BJ (cell line): ENCODE measurements at regions not wholly inside any gene's neighbourhood (a gene's known extent, or its start where the extent isn't known, plus 50 kb on each side); places are given as distances from the start of the nearest gene placed in this dataset.

Experiments
- CTCF ChIA-PET: fragments of 350-600 bp; formaldehyde crosslinking; extraction: SDS; loops from one replicate; lab custom pipeline; 2021; ENCODE audit warnings: antibody characterized with exemption, inconsistent platforms; lab: Yijun Ruan, JAX
- POLR2A ChIA-PET: fragments of 300-600 bp; sonication (Branson Sonifier 250); formaldehyde crosslinking; extraction: SDS; loops from one replicate; lab custom pipeline; 2021; ENCODE audit warnings: antibody characterized with exemption; lab: Charles Lee
- DNase-seq: peaks from one replicate; pipeline ENCODE4 v3.0.0-alpha.2; 2011; ENCODE audit warnings: low read depth
- H3K27me3 ChIP-seq: 2 replicates; pipeline ENCODE4 v1.6.0; 2011; ENCODE audit warnings: low read length; ENCODE audit not compliant: control insufficient read depth, insufficient read depth
- H3K36me3 ChIP-seq: 2 replicates; pipeline ENCODE4 v1.5.1; 2011; ENCODE audit warnings: low read length; ENCODE audit not compliant: control insufficient read depth, insufficient read depth
- H3K4me3 ChIP-seq: 2 replicates; pipeline ENCODE4 v1.5.1; 2011; ENCODE audit warnings: low read depth, mild to moderate bottlenecking, control low read depth, low read length
- CTCF ChIP-seq: IDR thresholded peaks from 2 replicates; pipeline ENCODE4 v1.5.1; 2011; ENCODE audit warnings: low read depth, mild to moderate bottlenecking, control low read depth, inconsistent platforms, low read length, moderate library complexity; ENCODE audit not compliant: insufficient read depth

DNA sequence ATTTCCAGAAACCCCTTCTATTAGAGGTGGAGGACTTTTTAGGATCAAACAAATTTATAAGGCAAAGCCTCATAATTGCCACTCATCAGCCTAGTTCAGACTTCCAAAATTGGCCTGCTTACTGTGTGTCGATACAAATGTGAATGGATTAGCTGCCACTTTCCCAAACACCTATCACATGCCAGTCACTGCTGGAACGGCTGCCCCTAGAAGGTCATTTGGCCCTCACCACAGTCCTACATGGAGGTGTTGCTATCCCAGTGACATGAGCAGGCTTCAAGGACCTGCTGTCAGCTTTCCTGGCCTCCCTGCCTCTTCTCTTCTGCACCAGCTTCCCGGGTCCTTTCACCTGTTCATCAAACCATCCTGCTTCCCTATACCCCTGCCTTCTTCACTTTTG, 279.2 kb upstream of the SKOR2 start:
- H3K4me3 ChIP-seq: no peak overlapping the region
- no peaks in the 10 kb centered on the region for H3K27me3 ChIP-seq
- H3K36me3 ChIP-seq: no peaks in the 10 kb centered on the region
- DNase-seq: no peak
- ChIA-PET POLR2A (no interaction called here), CTCF (no interaction called here)
- TF ChIP-seq CTCF: no peak

DNA sequence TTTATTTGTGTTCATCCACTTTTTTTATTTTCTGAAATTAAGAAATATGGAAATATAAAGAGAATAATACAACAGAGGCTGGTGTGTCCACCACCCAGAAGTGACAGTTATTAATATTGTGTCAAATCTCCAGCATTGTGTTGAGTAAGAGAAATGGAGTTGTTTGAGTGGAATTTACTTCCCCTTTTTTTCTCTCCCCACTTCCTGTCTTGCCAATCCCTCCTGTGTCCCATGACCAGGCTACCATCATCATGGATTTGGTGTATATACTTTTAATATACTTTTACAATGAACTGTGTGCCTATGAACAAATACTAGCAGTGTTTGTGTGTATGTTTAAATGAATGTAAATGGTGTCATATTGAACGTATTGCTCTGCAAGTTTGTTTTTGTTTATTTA, 276.9 kb upstream of the SKOR2 start:
- POLR2A ChIA-PET: no interaction called here
- Histone ChIP-seq H3K4me3 (no peak overlapping the region), H3K36me3 (no peaks in the 10 kb centered on the region), H3K27me3 (no peaks in the 10 kb centered on the region)
- no peak for DNase-seq
- TF ChIP-seq CTCF: no peak
- CTCF ChIA-PET: no interaction called here

DNA sequence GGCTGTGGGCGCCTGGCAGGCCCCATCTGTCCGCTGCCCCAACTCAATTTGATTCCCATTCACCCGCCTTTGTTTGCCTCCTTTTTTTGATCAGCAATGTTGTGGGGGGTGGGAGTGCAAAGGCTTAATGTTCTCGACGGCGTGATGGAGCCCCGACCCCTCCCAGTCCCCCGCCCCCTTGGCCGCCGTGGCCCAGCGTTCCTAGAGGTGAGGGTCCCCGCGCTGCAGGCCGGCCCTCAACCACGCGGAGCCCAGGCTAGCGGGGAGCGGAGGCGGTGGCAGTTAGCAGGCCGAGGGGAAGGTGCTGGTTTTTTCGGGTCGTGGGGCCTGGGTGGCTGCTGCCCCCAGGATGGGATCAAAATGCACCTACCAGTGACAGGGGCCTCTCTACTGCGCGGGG, 274.7 kb upstream of the SKOR2 start:
- no peak for TF ChIP-seq CTCF
- Histone ChIP-seq H3K27me3 (no peaks in the 10 kb centered on the region), H3K4me3 (no peak overlapping the region), H3K36me3 (no peaks in the 10 kb centered on the region)
- no peak for DNase-seq
- CTCF ChIA-PET: no interaction called here
- POLR2A ChIA-PET: no interaction called here

- POLR2A ChIA-PET: no interaction called here
- no peak for TF ChIP-seq CTCF
- Histone ChIP-seq H3K27me3 (no peaks in the 10 kb centered on the region), H3K36me3 (no peaks in the 10 kb centered on the region), H3K4me3 (no peak overlapping the region)
- DNase-seq: no peak
- CTCF ChIA-PET: no interaction called here
These were observed 270.9 kb upstream of the SKOR2 start for GRCh38 chr18:47522359-47522758.

DNA sequence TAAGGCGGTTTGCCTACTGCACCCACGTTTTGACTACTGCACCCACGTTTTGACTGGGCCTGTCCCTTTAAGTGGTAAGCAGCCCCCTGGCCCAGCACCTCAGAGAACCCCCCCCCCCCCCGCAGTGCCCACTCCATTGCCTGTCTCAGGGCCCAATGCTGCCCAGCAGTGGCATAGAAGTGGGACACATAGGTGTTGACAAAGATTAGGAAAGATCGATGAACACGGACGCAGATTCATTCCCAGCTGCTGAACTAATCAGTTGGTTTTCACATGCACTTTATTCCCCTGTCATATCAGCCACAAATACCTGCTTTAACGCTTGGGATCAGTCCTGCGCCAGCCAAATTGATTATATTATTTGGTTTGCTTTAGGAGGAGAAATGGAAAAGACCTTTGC, 268.8 kb upstream of the SKOR2 start:
- Histone ChIP-seq H3K27me3 (no peaks in the 10 kb centered on the region), H3K36me3 (no peaks in the 10 kb centered on the region), H3K4me3 (no peak overlapping the region)
- DNase-seq: no peak
- ChIA-PET CTCF (no interaction called here), POLR2A (no interaction called here)
- TF ChIP-seq CTCF: no peak
